ENCODE measurements at regions not wholly inside any gene's neighbourhood (a gene's known extent, or its start where the extent isn't known, plus 50 kb on each side); places are given as distances from the start of the nearest gene placed in this dataset.

DNA sequence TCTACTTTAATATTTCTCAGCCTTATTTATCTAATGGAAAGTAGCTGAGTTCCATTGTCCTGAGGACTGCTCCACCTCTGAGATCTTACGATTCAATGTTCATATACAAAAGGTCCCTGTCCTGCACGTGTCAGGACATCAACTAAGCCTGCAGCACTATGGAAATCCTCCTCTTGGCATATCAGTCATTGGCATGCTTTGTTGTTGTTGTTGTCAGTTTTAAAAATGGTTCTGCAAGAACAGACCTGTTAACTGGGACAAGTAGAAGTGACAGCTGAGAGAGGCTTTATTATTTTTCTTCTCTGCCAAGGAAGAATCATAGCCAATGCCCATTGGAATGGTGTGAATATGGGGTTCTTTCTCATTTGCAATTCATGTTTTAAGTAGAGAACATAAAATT, 450.1 kb upstream of the PKDCC start:
- Histone ChIP-seq H4K91ac (ENCODE audit: low read depth, low read length) (no peak overlapping the region), H3K79me1 (ENCODE audit: low read length) (no peaks in the 10 kb centered on the region), H3K4me1 (ENCODE audit: control insufficient read depth in 1 of 2, insufficient read depth in 2 of 2, low read length in 2 of 2) (no peaks in the 10 kb centered on the region), H3K9ac (ENCODE audit: low read length) (no peak overlapping the region), H2AK5ac (ENCODE audit: low read length) (no peak overlapping the region), H4K12ac (ENCODE audit: low read depth, low read length) (no peak overlapping the region), H3K14ac (ENCODE audit: low read length) (no peak overlapping the region), H3K27me3 (ENCODE audit: insufficient read depth, low read length) (no peaks in the 10 kb centered on the region), H4K8ac (ENCODE audit: low read depth, low read length) (no peak overlapping the region), H3K79me2 (ENCODE audit: control insufficient read depth, insufficient read depth, low read length, poor library complexity) (no peaks in the 10 kb centered on the region), H3K4me3 (ENCODE audit: low read depth, low read length) (no peak overlapping the region), H2BK12ac (ENCODE audit: low read length) (no peak overlapping the region), H3K18ac (ENCODE audit: low read length) (no peak overlapping the region), H2BK5ac (ENCODE audit: low read depth, low read length, poor library complexity) (no peak overlapping the region), H3K4me2 (ENCODE audit: low read length) (no peak overlapping the region), H3K9me3 (ENCODE audit: insufficient read depth, low read depth, low read length) (no peaks in the 10 kb centered on the region), H2BK120ac (ENCODE audit: insufficient read depth, low read length, poor library complexity) (no peak overlapping the region), H3K23ac (ENCODE audit: low read length) (no peak overlapping the region), H3K36me3 (ENCODE audit: control insufficient read depth in 1 of 2, insufficient read depth in 2 of 2, low read length in 2 of 2) (no peaks in the 10 kb centered on the region), H3K27ac (ENCODE audit: low read depth, low read length) (no peak overlapping the region), H3K4ac (ENCODE audit: low read depth, low read length) (no peak overlapping the region), H2AFZ (ENCODE audit: insufficient read depth, low read length, poor library complexity) (no peak overlapping the region)
- DNase-seq: no peak
- WGBS (ENCODE audit: extremely low coverage, insufficient coverage, insufficient read length): no CpG with 5 or more reads among the region's 2 CpGs

DNA sequence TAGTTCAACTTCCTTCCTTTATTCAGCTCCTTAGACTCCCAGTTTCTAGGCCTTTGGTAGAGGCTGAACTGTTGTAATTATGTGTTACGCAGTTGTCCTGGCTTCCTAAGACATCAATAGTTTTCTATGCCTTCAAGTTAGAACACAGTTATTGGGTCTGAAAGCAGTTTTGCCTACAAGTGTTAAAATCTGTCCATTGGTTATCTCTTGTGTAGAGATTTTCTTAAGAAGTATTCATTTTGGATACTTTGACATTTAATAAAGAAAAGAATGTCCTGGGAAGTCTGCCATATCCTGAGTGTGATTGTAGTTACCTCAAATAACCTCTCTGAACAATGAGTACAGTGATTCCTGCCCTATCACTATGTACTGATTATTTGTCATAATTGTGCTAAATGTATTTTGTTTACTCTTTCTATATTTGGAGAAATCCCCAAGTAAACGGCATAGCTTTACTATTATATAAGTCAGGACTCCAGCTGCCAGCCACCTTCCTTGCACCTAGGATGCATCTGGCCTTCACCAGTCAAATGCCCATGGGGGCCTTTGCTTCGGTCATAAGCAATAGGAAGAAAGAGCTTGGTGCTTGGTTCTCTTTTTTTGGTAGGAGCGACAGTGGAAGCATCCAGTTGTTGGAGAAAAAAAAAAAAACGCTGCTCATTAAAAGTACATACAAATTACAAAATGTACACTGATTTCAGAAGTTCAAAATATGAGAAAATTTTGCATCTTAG, 449.5 kb upstream of the PKDCC start:
- Histone ChIP-seq H3K9ac (ENCODE audit: low read length) (no peak overlapping the region), H4K12ac (ENCODE audit: low read depth, low read length) (no peak overlapping the region), H3K27me3 (ENCODE audit: insufficient read depth, low read length) (no peaks in the 10 kb centered on the region), H3K4ac (ENCODE audit: low read depth, low read length) (no peak overlapping the region), H3K4me3 (ENCODE audit: low read depth, low read length) (no peak overlapping the region), H3K79me2 (ENCODE audit: control insufficient read depth, insufficient read depth, low read length, poor library complexity) (no peaks in the 10 kb centered on the region), H4K8ac (ENCODE audit: low read depth, low read length) (no peak overlapping the region), H3K18ac (ENCODE audit: low read length) (no peak overlapping the region), H3K4me1 (ENCODE audit: control insufficient read depth in 1 of 2, insufficient read depth in 2 of 2, low read length in 2 of 2) (no peaks in the 10 kb centered on the region), H2BK5ac (ENCODE audit: low read depth, low read length, poor library complexity) (no peak overlapping the region), H3K79me1 (ENCODE audit: low read length) (no peaks in the 10 kb centered on the region), H3K27ac (ENCODE audit: low read depth, low read length) (no peak overlapping the region), H2BK12ac (ENCODE audit: low read length) (no peak overlapping the region), H3K4me2 (ENCODE audit: low read length) (no peak overlapping the region), H3K36me3 (ENCODE audit: control insufficient read depth in 1 of 2, insufficient read depth in 2 of 2, low read length in 2 of 2) (no peaks in the 10 kb centered on the region), H4K91ac (ENCODE audit: low read depth, low read length) (no peak overlapping the region), H2BK120ac (ENCODE audit: insufficient read depth, low read length, poor library complexity) (no peak overlapping the region), H3K9me3 (ENCODE audit: insufficient read depth, low read depth, low read length) (no peaks in the 10 kb centered on the region), H3K14ac (ENCODE audit: low read length) (no peak overlapping the region), H3K23ac (ENCODE audit: low read length) (no peak overlapping the region), H2AFZ (ENCODE audit: insufficient read depth, low read length, poor library complexity) (no peak overlapping the region), H2AK5ac (ENCODE audit: low read length) (no peak overlapping the region)
- WGBS (ENCODE audit: extremely low coverage, insufficient coverage, insufficient read length): no CpG with 5 or more reads among the region's 5 CpGs
- no peak for DNase-seq

GRCh38 chr2:41600460-41600859, 447.4 kb upstream of the PKDCC start:
- no peak for DNase-seq
- Histone ChIP-seq H2BK120ac (ENCODE audit: insufficient read depth, low read length, poor library complexity) (no peak overlapping the region), H4K8ac (ENCODE audit: low read depth, low read length) (no peak overlapping the region), H2AFZ (ENCODE audit: insufficient read depth, low read length, poor library complexity) (no peak overlapping the region), H3K4me3 (ENCODE audit: low read depth, low read length) (no peak overlapping the region), H3K79me1 (ENCODE audit: low read length) (no peaks in the 10 kb centered on the region), H4K12ac (ENCODE audit: low read depth, low read length) (no peak overlapping the region), H3K23ac (ENCODE audit: low read length) (no peak overlapping the region), H3K9me3 (ENCODE audit: insufficient read depth, low read depth, low read length) (no peaks in the 10 kb centered on the region), H2BK5ac (ENCODE audit: low read depth, low read length, poor library complexity) (no peak overlapping the region), H3K4me1 (ENCODE audit: control insufficient read depth in 1 of 2, insufficient read depth in 2 of 2, low read length in 2 of 2) (no peaks in the 10 kb centered on the region), H3K9ac (ENCODE audit: low read length) (no peak overlapping the region), H3K18ac (ENCODE audit: low read length) (no peak overlapping the region), H4K91ac (ENCODE audit: low read depth, low read length) (no peak overlapping the region), H3K4me2 (ENCODE audit: low read length) (no peak overlapping the region), H3K14ac (ENCODE audit: low read length) (no peak overlapping the region), H3K27ac (ENCODE audit: low read depth, low read length) (no peak overlapping the region), H2AK5ac (ENCODE audit: low read length) (no peak overlapping the region), H3K4ac (ENCODE audit: low read depth, low read length) (no peak overlapping the region), H2BK12ac (ENCODE audit: low read length) (no peak overlapping the region), H3K79me2 (ENCODE audit: control insufficient read depth, insufficient read depth, low read length, poor library complexity) (no peaks in the 10 kb centered on the region), H3K36me3 (ENCODE audit: control insufficient read depth in 1 of 2, insufficient read depth in 2 of 2, low read length in 2 of 2) (no peaks in the 10 kb centered on the region), H3K27me3 (ENCODE audit: insufficient read depth, low read length) (no peaks in the 10 kb centered on the region)

DNA sequence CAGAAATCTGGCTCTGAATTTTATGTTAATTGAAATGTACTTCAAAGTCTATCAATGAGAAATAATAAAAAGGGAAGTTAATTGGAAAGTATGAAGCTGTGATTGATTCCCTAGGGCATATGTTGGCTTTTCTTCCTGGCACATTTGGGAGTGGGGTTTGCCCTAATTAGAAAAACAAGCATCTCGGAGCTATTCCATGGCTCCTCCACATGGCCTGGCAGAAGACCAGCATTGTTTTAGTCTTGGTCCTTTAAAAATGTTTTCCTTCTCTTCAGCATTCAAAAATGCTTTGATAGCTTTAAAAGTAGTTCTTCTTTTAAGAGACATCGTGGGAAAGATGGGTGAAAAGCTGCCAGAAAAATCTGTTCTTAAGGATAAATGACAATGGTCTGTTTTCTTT, 445.5 kb upstream of the PKDCC start:
- H3K4me1 ChIP-seq (ENCODE audit: control insufficient read depth in 1 of 2, insufficient read depth in 2 of 2, low read length in 2 of 2): no peaks in the 10 kb centered on the region
- H3K79me1 ChIP-seq (ENCODE audit: low read length): no peaks in the 10 kb centered on the region
- no peak overlapping the region for H2BK12ac ChIP-seq (ENCODE audit: low read length)
- no peak overlapping the region for H2AFZ ChIP-seq (ENCODE audit: insufficient read depth, low read length, poor library complexity)
- H2AK5ac ChIP-seq (ENCODE audit: low read length): no peak overlapping the region
- no peaks in the 10 kb centered on the region for H3K36me3 ChIP-seq (ENCODE audit: control insufficient read depth in 1 of 2, insufficient read depth in 2 of 2, low read length in 2 of 2)
- no peak overlapping the region for H3K14ac ChIP-seq (ENCODE audit: low read length)
- no peak overlapping the region for H2BK120ac ChIP-seq (ENCODE audit: insufficient read depth, low read length, poor library complexity)
- no peak overlapping the region for H3K18ac ChIP-seq (ENCODE audit: low read length)
- H3K4me2 ChIP-seq (ENCODE audit: low read length): no peak overlapping the region
- no peak overlapping the region for H3K9ac ChIP-seq (ENCODE audit: low read length)
- no peak for DNase-seq
- no peak overlapping the region for H3K23ac ChIP-seq (ENCODE audit: low read length)
- H4K8ac ChIP-seq (ENCODE audit: low read depth, low read length): no peak overlapping the region
- H3K27me3 ChIP-seq (ENCODE audit: insufficient read depth, low read length): no peaks in the 10 kb centered on the region
- H3K4ac ChIP-seq (ENCODE audit: low read depth, low read length): no peak overlapping the region
- WGBS (ENCODE audit: extremely low coverage, insufficient coverage, insufficient read length): no CpG with 5 or more reads among the region's 2 CpGs
- no peak overlapping the region for H4K12ac ChIP-seq (ENCODE audit: low read depth, low read length)
- H4K91ac ChIP-seq (ENCODE audit: low read depth, low read length): no peak overlapping the region
- no peak overlapping the region for H3K4me3 ChIP-seq (ENCODE audit: low read depth, low read length)
- no peak overlapping the region for H3K27ac ChIP-seq (ENCODE audit: low read depth, low read length)
- H3K79me2 ChIP-seq (ENCODE audit: control insufficient read depth, insufficient read depth, low read length, poor library complexity): no peaks in the 10 kb centered on the region
- H2BK5ac ChIP-seq (ENCODE audit: low read depth, low read length, poor library complexity): no peak overlapping the region
- H3K9me3 ChIP-seq (ENCODE audit: insufficient read depth, low read depth, low read length): no peaks in the 10 kb centered on the region

All from trophoblast cell (in vitro differentiated cells and primary cell).